Astrocyte (in vitro differentiated cells and primary cell): ENCODE measurements at regions not wholly inside any gene's neighbourhood (a gene's known extent, or its start where the extent isn't known, plus 50 kb on each side); places are given as distances from the start of the nearest gene placed in this dataset.

Experiments
- DNase-seq: peaks from one replicate; pipeline ENCODE4 v3.0.0-alpha.2; 2010; ENCODE audit warnings: low read depth
- FAIRE-seq: peaks from 2 replicates; lab custom pipeline; 2011; peaks lifted over from hg19 to GRCh38; lab: Jason Lieb, UNC
- H2AFZ ChIP-seq: 2 replicates; pipeline ENCODE4 v1.6.0; 2012; ENCODE audit warnings: low read depth, low read length, inconsistent platforms
- H3K27ac ChIP-seq: 2 replicates; pipeline ENCODE4 v1.5.1; 2011; ENCODE audit warnings: low read depth, low read length, inconsistent platforms
- H3K27me3 ChIP-seq: 2 replicates; pipeline ENCODE4 v1.6.0; 2011; ENCODE audit warnings: low read length, inconsistent platforms; ENCODE audit not compliant: insufficient read depth
- H3K36me3 ChIP-seq: 2 replicates; pipeline ENCODE4 v1.5.1; 2011; ENCODE audit warnings: low read length, inconsistent platforms; ENCODE audit not compliant: insufficient read depth
- H3K4me1 ChIP-seq: 2 replicates; pipeline ENCODE4 v1.5.1; 2011; ENCODE audit warnings: low read length, inconsistent platforms; ENCODE audit not compliant: insufficient read depth
- H3K4me2 ChIP-seq: 2 replicates; pipeline ENCODE4 v1.6.0; 2012; ENCODE audit warnings: low read length, inconsistent platforms
- H3K4me3 ChIP-seq: 2 replicates; pipeline ENCODE4 v1.5.1; 2011; ENCODE audit warnings: low read depth, mild to moderate bottlenecking, low read length, inconsistent platforms; ENCODE audit not compliant: insufficient read depth
- H3K79me2 ChIP-seq: 2 replicates; pipeline ENCODE4 v1.6.0; 2012; ENCODE audit warnings: mild to moderate bottlenecking, low read length, inconsistent platforms; ENCODE audit not compliant: insufficient read depth
- H3K9ac ChIP-seq: 2 replicates; pipeline ENCODE4 v1.6.0; 2012; ENCODE audit warnings: mild to moderate bottlenecking, low read length, inconsistent platforms
- H3K9me3 ChIP-seq: 2 replicates; pipeline ENCODE4 v1.5.1; 2012; ENCODE audit warnings: low read depth, mild to moderate bottlenecking, low read length, inconsistent platforms; ENCODE audit not compliant: insufficient read depth
- H4K20me1 ChIP-seq: 2 replicates; pipeline ENCODE4 v1.6.0; 2012; ENCODE audit warnings: low read length, inconsistent platforms; ENCODE audit not compliant: insufficient read depth
- H3K27ac Mint-ChIP-seq: one replicate; pipeline ENCODE4 v1.8.0; 2021; ENCODE audit warnings: mild to moderate bottlenecking, mixed read lengths; ENCODE audit not compliant: unreplicated experiment
- H3K27me3 Mint-ChIP-seq: one replicate; pipeline ENCODE4 v1.8.0; 2021; ENCODE audit warnings: low read depth, mixed read lengths; ENCODE audit not compliant: unreplicated experiment
- H3K36me3 Mint-ChIP-seq: one replicate; pipeline ENCODE4 v1.8.0; 2021; ENCODE audit warnings: low read depth, mixed read lengths; ENCODE audit not compliant: unreplicated experiment
- H3K4me1 Mint-ChIP-seq: one replicate; pipeline ENCODE4 v1.8.0; 2021; ENCODE audit warnings: low read depth, mixed read lengths; ENCODE audit not compliant: unreplicated experiment
- H3K4me3 Mint-ChIP-seq: one replicate; pipeline ENCODE4 v1.8.0; 2021; ENCODE audit warnings: mild to moderate bottlenecking, moderate library complexity, mixed read lengths; ENCODE audit not compliant: unreplicated experiment
- H3K9me3 Mint-ChIP-seq: one replicate; pipeline ENCODE4 v1.8.0; 2021; ENCODE audit warnings: mild to moderate bottlenecking, mixed read lengths; ENCODE audit not compliant: unreplicated experiment
- CTCF ChIP-seq: IDR thresholded peaks from 2 replicates; pipeline ENCODE4 v1.5.1; 2011; ENCODE audit warnings: low read depth, mild to moderate bottlenecking, inconsistent platforms, low read length, moderate library complexity; ENCODE audit not compliant: insufficient read depth
- EZH2 ChIP-seq: IDR thresholded peaks from 2 replicates; pipeline ENCODE4 v1.6.1; 2012; ENCODE audit warnings: mild to moderate bottlenecking, low read length, inconsistent platforms; ENCODE audit not compliant: insufficient read depth

- FAIRE-seq = no peak
- no peak overlapping the region for H3K27ac Mint-ChIP-seq
- no peak overlapping the region for H3K27ac ChIP-seq
These were observed 194.4 kb downstream of the UQCRFS1 start for GRCh38 chr19:29018542-29018941.

GRCh38 chr19:29017788-29018187 lies 195.2 kb downstream of the UQCRFS1 start:
- H3K79me2 ChIP-seq = no peaks in the 10 kb centered on the region
- Mint-ChIP-seq H3K9me3 (no peaks in the 10 kb centered on the region), H3K27ac (no peak overlapping the region), H3K4me3 (no peak overlapping the region), H3K27me3 (peaks cover 78% of the 10 kb centered on the region), H3K4me1 (no peaks in the 10 kb centered on the region), H3K36me3 (no peaks in the 10 kb centered on the region)
- no peak overlapping the region for H2AFZ ChIP-seq
- no peak overlapping the region for H3K4me3 ChIP-seq
- H3K27me3 ChIP-seq = no peaks in the 10 kb centered on the region
- no peak overlapping the region for H3K27ac ChIP-seq
- H3K4me2 ChIP-seq = no peak overlapping the region
- no peaks in the 10 kb centered on the region for H3K36me3 ChIP-seq
- FAIRE-seq (no peak), DNase-seq (no peak)
- no peak overlapping the region for H3K9ac ChIP-seq
- no peak for TF ChIP-seq CTCF
- TF ChIP-seq EZH2 = no peak
- H3K4me1 ChIP-seq = no peaks in the 10 kb centered on the region
- H3K9me3 ChIP-seq = peaks cover 3% of the 10 kb centered on the region
- no peaks in the 10 kb centered on the region for H4K20me1 ChIP-seq

More at GRCh38 chr19:29018542-29018941, 194.4 kb downstream of the UQCRFS1 start:
- Histone ChIP-seq H3K9me3 (no peaks in the 10 kb centered on the region), H3K27me3 (no peaks in the 10 kb centered on the region), H3K79me2 (no peaks in the 10 kb centered on the region), H3K36me3 (no peaks in the 10 kb centered on the region), H3K9ac (no peak overlapping the region), H3K4me2 (no peak overlapping the region), H4K20me1 (no peaks in the 10 kb centered on the region), H3K4me3 (no peak overlapping the region), H3K4me1 (no peaks in the 10 kb centered on the region), H2AFZ (no peak overlapping the region)
- Mint-ChIP-seq H3K4me1 (no peaks in the 10 kb centered on the region), H3K9me3 (no peaks in the 10 kb centered on the region), H3K36me3 (no peaks in the 10 kb centered on the region), H3K4me3 (no peak overlapping the region), H3K27me3 (peaks cover 76% of the 10 kb centered on the region)
- TF ChIP-seq CTCF (no peak), EZH2 (no peak)
- DNase-seq = no peak

- H3K4me2 ChIP-seq = no peak overlapping the region
- no peak overlapping the region for H2AFZ ChIP-seq
- H3K9ac ChIP-seq = no peak overlapping the region
- Mint-ChIP-seq H3K36me3 (no peaks in the 10 kb centered on the region), H3K4me1 (no peaks in the 10 kb centered on the region), H3K27ac (no peak overlapping the region), H3K9me3 (no peaks in the 10 kb centered on the region), H3K27me3 (peaks cover 77% of the 10 kb centered on the region), H3K4me3 (no peak overlapping the region)
- peaks cover 3% of the 10 kb centered on the region for H3K9me3 ChIP-seq
- no peak for FAIRE-seq
- no peak for DNase-seq
- no peaks in the 10 kb centered on the region for H3K4me1 ChIP-seq
- no peaks in the 10 kb centered on the region for H3K79me2 ChIP-seq
- H4K20me1 ChIP-seq = no peaks in the 10 kb centered on the region
- no peak for TF ChIP-seq EZH2
- no peak for TF ChIP-seq CTCF
- no peaks in the 10 kb centered on the region for H3K27me3 ChIP-seq
- no peak overlapping the region for H3K27ac ChIP-seq
- H3K4me3 ChIP-seq = no peak overlapping the region
- no peaks in the 10 kb centered on the region for H3K36me3 ChIP-seq
These were observed 195.8 kb downstream of the UQCRFS1 start for GRCh38 chr19:29016926-29017760.
